OCI-M2 (cell line): ENCODE measurements at regions not wholly inside any gene's neighbourhood (a gene's known extent, or its start where the extent isn't known, plus 50 kb on each side); places are given as distances from the start of the nearest gene placed in this dataset.
"Not testable (repeated sequence)": the region's sequence is repeated elsewhere in the genome, so short reads cannot be mapped to it uniquely, and the experiment has no call there.

Experiments used
- DNase-seq: peaks from one replicate; lab custom pipeline; 2025; ENCODE audit not compliant: unreplicated experiment; lab: John Stamatoyannopoulos, UW

- not testable (repeated sequence) for DNase-seq
Measured at GRCh38 chr14:105731221-105731985, 205.0 kb downstream of the TMEM121 start.

- no peak for DNase-seq
Measured at GRCh38 chr14:105733081-105734065, 207.0 kb downstream of the TMEM121 start.

GRCh38 chr14:105734241-105734640 is 207.9 kb downstream of the TMEM121 start:
- DNase-seq = not testable (repeated sequence)

- not testable (repeated sequence) for DNase-seq
Measured at GRCh38 chr14:105736331-105736730, 209.9 kb downstream of the TMEM121 start.

- no peak for DNase-seq
Measured at GRCh38 chr14:105737504-105738246, 211.3 kb downstream of the TMEM121 start.

GRCh38 chr14:105738638-105739037 is 212.3 kb downstream of the TMEM121 start:
- no peak for DNase-seq

GRCh38 chr14:105739331-105740102 is 213.1 kb downstream of the TMEM121 start:
- no peak for DNase-seq

GRCh38 chr14:105740272-105740671 is 213.9 kb downstream of the TMEM121 start:
- not testable (repeated sequence) for DNase-seq

- not testable (repeated sequence) for DNase-seq
Measured at GRCh38 chr14:105740961-105741360, 214.6 kb downstream of the TMEM121 start.

- not testable (repeated sequence) for DNase-seq
Measured at GRCh38 chr14:105741707-105742530, 215.5 kb downstream of the TMEM121 start.

- DNase-seq = no peak
Measured at GRCh38 chr14:105742531-105742848, 216.1 kb downstream of the TMEM121 start.

- not testable (repeated sequence) for DNase-seq
Measured at GRCh38 chr14:105742904-105743701, 216.7 kb downstream of the TMEM121 start.

GRCh38 chr14:105744213-105744787 is 217.9 kb downstream of the TMEM121 start:
- not testable (repeated sequence) for DNase-seq

GRCh38 chr14:105745433-105746123 is 219.2 kb downstream of the TMEM121 start:
- DNase-seq = no peak

- DNase-seq = no peak
Measured at GRCh38 chr14:105746124-105746514, 219.7 kb downstream of the TMEM121 start.

- DNase-seq = not testable (repeated sequence)
Measured at GRCh38 chr14:105746800-105747502, 220.6 kb downstream of the TMEM121 start.
